NT2/D1 (cell line): ENCODE measurements at regions not wholly inside any gene's neighbourhood (a gene's known extent, or its start where the extent isn't known, plus 50 kb on each side); places are given as distances from the start of the nearest gene placed in this dataset.

ENCODE experiments used
- DNase-seq: peaks from one replicate; pipeline ENCODE4 v3.0.0-alpha.2; 2011; ENCODE audit warnings: low read depth, low spot score
- H3K27me3 ChIP-seq: 2 replicates; pipeline ENCODE4 v1.6.0; 2011; ENCODE audit warnings: mild to moderate bottlenecking; ENCODE audit not compliant: insufficient read length, insufficient read depth
- H3K36me3 ChIP-seq: 2 replicates; pipeline ENCODE4 v1.6.1; 2011; ENCODE audit warnings: mild to moderate bottlenecking, low read length, mixed read lengths; ENCODE audit not compliant: insufficient read depth, insufficient read length
- H3K4me1 ChIP-seq: 2 replicates; pipeline ENCODE4 v1.5.1; 2011; ENCODE audit not compliant: insufficient read depth, insufficient read length
- H3K4me3 ChIP-seq: 2 replicates; pipeline ENCODE4 v1.5.1; 2011; ENCODE audit warnings: low read depth; ENCODE audit not compliant: insufficient read length
- H3K9ac ChIP-seq: 2 replicates; pipeline ENCODE4 v1.6.0; 2011; ENCODE audit warnings: low read depth; ENCODE audit not compliant: insufficient read length
- H3K9me3 ChIP-seq: 2 replicates; pipeline ENCODE4 v1.5.1; 2011; ENCODE audit warnings: mild to moderate bottlenecking, low read length; ENCODE audit not compliant: insufficient read depth
- SUZ12 ChIP-seq: IDR thresholded peaks from 2 replicates; pipeline ENCODE4 v1.6.1; 2011; ENCODE audit not compliant: insufficient read length, insufficient read depth; ENCODE audit errors: extremely low read depth
- YY1 ChIP-seq: IDR thresholded peaks from 2 replicates; pipeline ENCODE4 v1.6.1; 2011; ENCODE audit not compliant: insufficient read length, insufficient read depth
- ZNF274 ChIP-seq: IDR thresholded peaks from 2 replicates; pipeline ENCODE4 v1.6.1; 2011; ENCODE audit warnings: mild to moderate bottlenecking, low read depth, low read length

- Histone ChIP-seq H3K27me3 (no peaks in the 10 kb centered on the region), H3K9me3 (no peaks in the 10 kb centered on the region), H3K4me1 (no peaks in the 10 kb centered on the region), H3K4me3 (no peak overlapping the region), H3K36me3 (no peaks in the 10 kb centered on the region), H3K9ac (no peak overlapping the region)
- TF ChIP-seq SUZ12: no peak
- no peak for TF ChIP-seq YY1
- TF ChIP-seq ZNF274: no peak
- no peak for DNase-seq
Measured at GRCh38 chr21:17727361-17727760, 91.8 kb downstream of the C21orf91 start.

GRCh38 chr21:17726047-17726829 lies 92.9 kb downstream of the C21orf91 start:
- TF ChIP-seq YY1 (no peak), ZNF274 (no peak), SUZ12 (no peak)
- Histone ChIP-seq H3K9me3 (peaks cover 7% of the 10 kb centered on the region; the same call in 1 of the 2 replicates), H3K4me1 (no peaks in the 10 kb centered on the region), H3K36me3 (no peaks in the 10 kb centered on the region), H3K27me3 (no peaks in the 10 kb centered on the region), H3K9ac (no peak overlapping the region), H3K4me3 (no peak overlapping the region)
- DNase-seq: peak; percentile 22

GRCh38 chr21:17725339-17725738 lies 93.8 kb downstream of the C21orf91 start:
- DNase-seq: no peak
- no peaks in the 10 kb centered on the region for H3K4me1 ChIP-seq
- TF ChIP-seq SUZ12 (no peak), YY1 (no peak), ZNF274 (no peak)
- H3K9me3 ChIP-seq: peaks cover 11% of the 10 kb centered on the region; the same call in 1 of the 2 replicates
- no peak overlapping the region for H3K9ac ChIP-seq
- no peaks in the 10 kb centered on the region for H3K36me3 ChIP-seq
- no peak overlapping the region for H3K4me3 ChIP-seq
- H3K27me3 ChIP-seq: no peaks in the 10 kb centered on the region

- Histone ChIP-seq H3K9ac (no peak overlapping the region), H3K27me3 (no peaks in the 10 kb centered on the region), H3K36me3 (no peaks in the 10 kb centered on the region), H3K4me1 (no peaks in the 10 kb centered on the region), H3K4me3 (no peak overlapping the region), H3K9me3 (peaks cover 23% of the 10 kb centered on the region)
- no peak for DNase-seq
- TF ChIP-seq YY1 (no peak), ZNF274 (no peak), SUZ12 (no peak)
Measured at GRCh38 chr21:17712887-17713286, 100.2 kb upstream of the BTG3 start.

- Histone ChIP-seq H3K4me3 (no peak overlapping the region), H3K36me3 (no peaks in the 10 kb centered on the region), H3K9ac (no peak overlapping the region), H3K9me3 (peaks cover 23% of the 10 kb centered on the region), H3K4me1 (no peaks in the 10 kb centered on the region), H3K27me3 (no peaks in the 10 kb centered on the region)
- no peak for TF ChIP-seq YY1
- DNase-seq: no peak
Measured at GRCh38 chr21:17711896-17712295, 99.2 kb upstream of the BTG3 start.

GRCh38 chr21:17709266-17709611 lies 96.5 kb upstream of the BTG3 start:
- peaks cover 22% of the 10 kb centered on the region for H3K9me3 ChIP-seq
- H3K27me3 ChIP-seq: no peaks in the 10 kb centered on the region
- H3K4me3 ChIP-seq: no peak overlapping the region
- no peaks in the 10 kb centered on the region for H3K4me1 ChIP-seq
- TF ChIP-seq SUZ12: no peak
- TF ChIP-seq ZNF274: no peak
- no peak for TF ChIP-seq YY1
- DNase-seq: no peak
- H3K36me3 ChIP-seq: no peaks in the 10 kb centered on the region
- no peak overlapping the region for H3K9ac ChIP-seq

GRCh38 chr21:17708522-17709265 lies 96.0 kb upstream of the BTG3 start:
- Histone ChIP-seq H3K9ac (no peak overlapping the region), H3K4me1 (no peaks in the 10 kb centered on the region), H3K9me3 (peaks cover 18% of the 10 kb centered on the region), H3K4me3 (no peak overlapping the region), H3K27me3 (no peaks in the 10 kb centered on the region), H3K36me3 (no peaks in the 10 kb centered on the region)
- no peak for DNase-seq
- TF ChIP-seq SUZ12 (no peak), ZNF274 (no peak), YY1 (no peak)
